GM21526 (cell line): ENCODE measurements at regions not wholly inside any gene's neighbourhood (a gene's known extent, or its start where the extent isn't known, plus 50 kb on each side); places are given as distances from the start of the nearest gene placed in this dataset.

Experiments
- ATAC-seq: cut with Tn5 transposase; IDR thresholded peaks from one replicate; pipeline ENCODE4 v1.9.1; 2021; ENCODE audit warnings: moderate library complexity; ENCODE audit not compliant: unreplicated experiment, low FRiP score

GRCh38 chr20:20768202-20768815, 55.9 kb upstream of the RALGAPA2 start:
- ATAC-seq, result no peak

GRCh38 chr20:20765696-20766365, 53.4 kb upstream of the RALGAPA2 start:
- ATAC-seq, result no peak

GRCh38 chr20:20763650-20764049, 51.2 kb upstream of the RALGAPA2 start:
- no peak for ATAC-seq
